ENCODE measurements at regions not wholly inside any gene's neighbourhood (a gene's known extent, or its start where the extent isn't known, plus 50 kb on each side); places are given as distances from the start of the nearest gene placed in this dataset.

DNA sequence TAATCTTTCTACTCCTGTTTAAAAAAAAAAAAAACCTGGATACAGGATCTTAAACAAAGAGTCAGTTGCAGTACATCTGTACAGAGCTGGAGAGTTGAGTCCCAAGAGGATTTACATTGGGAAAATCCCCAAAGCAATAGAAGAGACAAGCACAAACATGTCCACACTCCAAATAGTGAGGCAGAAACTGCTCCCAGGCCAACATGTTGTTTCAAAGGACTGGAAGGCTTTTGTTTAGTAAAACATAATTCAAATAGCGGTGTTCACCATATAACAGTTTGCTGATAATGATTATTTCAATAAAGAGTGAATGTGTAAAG is 425.4 kb downstream of the ADGRL2 start:
- no peak for DNase-seq
- peak overlapping the region in 1 of 5 donors; percentile 39 for H3K27ac ChIP-seq
- H3K36me3 ChIP-seq (replicated peaks in 1 of 2), result no peaks in the 10 kb centered on the region
- H3K9me3 ChIP-seq (replicated peaks in 1 of 3), result no peaks in the 10 kb centered on the region
- intact Hi-C loops (cut with DNase I), result no loop called here
- 80 to 90% (median 89%) methylated on average over 1 of the region's 1 CpG for WGBS, 4 donors
- no peaks in the 10 kb centered on the region for H3K27me3 ChIP-seq
- peaks cover 11 to 20% of the 10 kb centered on the region in 2 donors for H3K4me1 ChIP-seq (replicated peaks in 1 of 2)
- no peak for TF ChIP-seq CTCF (IDR thresholded peaks at IDR 0.05)
- no peak for TF ChIP-seq POLR2A (IDR thresholded peaks at IDR 0.05)
- no peak overlapping the region for H3K4me3 ChIP-seq

GRCh38 chr1:82225421-82226185 is 424.9 kb downstream of the ADGRL2 start:
- no peak overlapping the region for H3K4me3 ChIP-seq
- H3K27ac ChIP-seq, result peak overlapping the region in 2 of 5 donors; percentile 24 to 33
- no peaks in the 10 kb centered on the region for H3K36me3 ChIP-seq (replicated peaks in 1 of 2)
- H3K9me3 ChIP-seq (replicated peaks in 1 of 3), result no peaks in the 10 kb centered on the region
- H3K4me1 ChIP-seq (replicated peaks in 1 of 2), result peaks cover 11 to 20% of the 10 kb centered on the region in 2 donors
- no peaks in the 10 kb centered on the region for H3K27me3 ChIP-seq
- TF ChIP-seq CTCF (IDR thresholded peaks at IDR 0.05) (no peak), POLR2A (IDR thresholded peaks at IDR 0.05) (no peak)
- intact Hi-C loops (cut with DNase I), result no loop called here
- WGBS, 4 donors, result 10 to 25% (median 17%) methylated on average over 3 of the region's 3 CpGs
- peak in 2 of 7 donors; percentile 7 to 14 for DNase-seq

DNA sequence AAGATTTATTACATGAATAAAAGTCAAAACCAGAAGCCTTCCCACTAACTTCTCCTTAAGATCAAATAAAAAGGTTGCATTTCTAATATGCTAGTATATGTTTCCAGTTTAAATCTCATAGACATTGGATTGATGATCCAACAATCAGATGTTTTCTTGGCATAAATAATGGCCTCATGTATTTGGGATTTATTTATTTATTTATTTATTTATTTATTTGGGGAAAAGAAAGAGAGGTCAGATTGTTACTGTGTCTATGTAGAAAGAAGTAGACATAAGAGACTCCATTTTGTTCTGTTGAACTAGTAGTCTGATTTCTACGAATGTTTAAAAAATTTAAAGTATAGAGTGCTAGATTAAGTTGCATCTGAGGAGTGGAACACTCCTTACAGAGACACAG is 422.4 kb downstream of the ADGRL2 start:
- no peaks in the 10 kb centered on the region for H3K9me3 ChIP-seq (replicated peaks in 1 of 3)
- 91 to 98% (median 96%) methylated on average over 1 of the region's 1 CpG for WGBS, 4 donors
- intact Hi-C loops (cut with DNase I), result no loop called here

GRCh38 chr1:82221721-82222120 is 421.0 kb downstream of the ADGRL2 start:
- Histone ChIP-seq H3K4me3 (no peak overlapping the region), H3K9me3 (replicated peaks in 1 of 3) (no peaks in the 10 kb centered on the region), H3K36me3 (replicated peaks in 1 of 2) (no peaks in the 10 kb centered on the region), H3K27me3 (no peaks in the 10 kb centered on the region), H3K27ac (no peak overlapping the region), H3K4me1 (replicated peaks in 1 of 2) (peaks cover 12 to 13% of the 10 kb centered on the region in 2 donors)
- no peak for TF ChIP-seq CTCF (IDR thresholded peaks at IDR 0.05)
- no peak for TF ChIP-seq POLR2A (IDR thresholded peaks at IDR 0.05)
- WGBS, 4 donors, result 91 to 92% (median 91%) methylated on average over 5 of the region's 5 CpGs
- intact Hi-C loops (cut with DNase I), result no loop called here
- no peak for DNase-seq

More for the DNA sequence above, 422.4 kb downstream of the ADGRL2 start:
- Histone ChIP-seq H3K27me3 (no peaks in the 10 kb centered on the region), H3K4me3 (no peak overlapping the region), H3K36me3 (replicated peaks in 1 of 2) (no peaks in the 10 kb centered on the region), H3K4me1 (replicated peaks in 1 of 2) (peaks cover 11 to 20% of the 10 kb centered on the region in 2 donors), H3K27ac (no peak overlapping the region)
- no peak for TF ChIP-seq CTCF (IDR thresholded peaks at IDR 0.05)
- DNase-seq, result no peak

Data from adrenal gland (tissue), 9 donors.